ENCODE measurements at regions not wholly inside any gene's neighbourhood (a gene's known extent, or its start where the extent isn't known, plus 50 kb on each side); places are given as distances from the start of the nearest gene placed in this dataset.
"Not testable (repeated sequence)": the region's sequence is repeated elsewhere in the genome, so short reads cannot be mapped to it uniquely, and the experiment has no call there.

GRCh38 chr13:18277372-18277771 lies 904.3 kb downstream of the TUBA3C start:
- DNase-seq; H3K9me3 Mint-ChIP-seq; intact Hi-C loops (cut with micrococcal nuclease); CTCF ChIA-PET; H3K4me3 Mint-ChIP-seq; POLR2A ChIA-PET; H3K27me3 Mint-ChIP-seq; H3K36me3 Mint-ChIP-seq; H3K27ac Mint-ChIP-seq: not testable (repeated sequence)
- H3K4me1 Mint-ChIP-seq (ENCODE audit: low read depth): peaks cover 18% of the 10 kb centered on the region

- H3K9me3 Mint-ChIP-seq; H3K27ac Mint-ChIP-seq; intact Hi-C loops (cut with micrococcal nuclease); POLR2A ChIA-PET; H3K27me3 Mint-ChIP-seq; CTCF ChIA-PET; H3K36me3 Mint-ChIP-seq; DNase-seq; H3K4me3 Mint-ChIP-seq: not testable (repeated sequence)
- H3K4me1 Mint-ChIP-seq (ENCODE audit: low read depth): peaks cover 18% of the 10 kb centered on the region
Observed at GRCh38 chr13:18276280-18276679, 905.3 kb downstream of the TUBA3C start.

DNA sequence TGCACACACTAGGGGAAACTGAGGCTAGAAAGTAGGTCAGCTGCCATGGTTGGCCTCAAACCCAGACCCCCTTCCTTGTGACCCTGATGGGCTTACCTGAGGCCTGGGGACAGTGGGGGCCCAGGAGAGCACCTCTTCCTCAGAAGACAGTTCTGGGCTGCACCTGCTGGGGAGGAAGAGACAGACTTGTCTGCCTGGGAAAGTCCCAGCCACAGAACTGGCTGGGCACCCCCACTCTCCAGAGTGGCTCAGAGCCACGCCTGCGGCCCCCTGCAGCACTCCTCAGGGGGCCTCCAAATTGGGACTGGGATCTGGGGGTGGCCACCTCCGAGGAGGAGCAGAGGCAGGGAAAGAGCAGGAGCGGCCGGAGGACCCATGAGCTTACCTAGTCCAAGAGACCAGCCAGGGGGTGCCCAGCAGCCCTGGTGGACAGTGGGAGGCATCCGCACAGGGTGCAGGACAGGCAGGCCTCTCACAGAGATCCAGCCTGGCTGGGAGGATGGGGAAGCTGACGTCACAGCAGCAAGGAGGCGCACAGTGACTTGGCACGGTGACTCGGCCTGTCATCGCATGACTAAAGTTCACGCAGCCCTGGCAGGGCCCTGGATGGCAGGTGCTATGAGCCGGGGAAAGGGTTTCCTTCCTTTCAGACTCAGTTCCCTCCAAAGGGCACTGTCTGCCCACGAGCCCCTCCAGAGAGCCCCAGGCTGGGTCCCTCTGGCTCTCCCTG lies 907.7 kb downstream of the TUBA3C start:
- H3K4me3 Mint-ChIP-seq; H3K9me3 Mint-ChIP-seq; H3K27ac Mint-ChIP-seq; POLR2A ChIA-PET; CTCF ChIA-PET; H3K27me3 Mint-ChIP-seq; intact Hi-C loops (cut with micrococcal nuclease); H3K36me3 Mint-ChIP-seq; H3K4me1 Mint-ChIP-seq (ENCODE audit: low read depth): not testable (repeated sequence)
- DNase-seq: peak; percentile 17

- DNase-seq; POLR2A ChIA-PET; H3K27me3 Mint-ChIP-seq; H3K4me3 Mint-ChIP-seq; H3K4me1 Mint-ChIP-seq (ENCODE audit: low read depth); H3K36me3 Mint-ChIP-seq; CTCF ChIA-PET; H3K27ac Mint-ChIP-seq; intact Hi-C loops (cut with micrococcal nuclease): not testable (repeated sequence)
- H3K9me3 Mint-ChIP-seq: peaks cover 17% of the 10 kb centered on the region
Observed at GRCh38 chr13:18258801-18259419, 922.7 kb downstream of the TUBA3C start.

- intact Hi-C loops (cut with micrococcal nuclease); H3K4me3 Mint-ChIP-seq; POLR2A ChIA-PET; H3K27ac Mint-ChIP-seq; H3K36me3 Mint-ChIP-seq; H3K4me1 Mint-ChIP-seq (ENCODE audit: low read depth); DNase-seq; CTCF ChIA-PET; H3K27me3 Mint-ChIP-seq: not testable (repeated sequence)
- H3K9me3 Mint-ChIP-seq: peaks cover 19% of the 10 kb centered on the region
Observed at GRCh38 chr13:18257686-18258085, 923.9 kb downstream of the TUBA3C start.

GRCh38 chr13:18252848-18253247 lies 928.8 kb downstream of the TUBA3C start:
- H3K27ac Mint-ChIP-seq; H3K4me3 Mint-ChIP-seq; H3K36me3 Mint-ChIP-seq; POLR2A ChIA-PET; DNase-seq; H3K27me3 Mint-ChIP-seq; intact Hi-C loops (cut with micrococcal nuclease); CTCF ChIA-PET: not testable (repeated sequence)
- Mint-ChIP-seq H3K9me3 (peaks cover 25% of the 10 kb centered on the region), H3K4me1 (ENCODE audit: low read depth) (peaks cover 17% of the 10 kb centered on the region)

- POLR2A ChIA-PET, H3K27me3 Mint-ChIP-seq, CTCF ChIA-PET: not testable (repeated sequence)
Observed at GRCh38 chr13:18248533-18249240, 932.9 kb downstream of the TUBA3C start.

GRCh38 chr13:18240086-18240485 lies 941.5 kb downstream of the TUBA3C start:
- CTCF ChIA-PET; DNase-seq; intact Hi-C loops (cut with micrococcal nuclease); POLR2A ChIA-PET; H3K4me1 Mint-ChIP-seq (ENCODE audit: low read depth); H3K4me3 Mint-ChIP-seq; H3K27ac Mint-ChIP-seq; H3K36me3 Mint-ChIP-seq; H3K27me3 Mint-ChIP-seq: not testable (repeated sequence)
- peaks cover 16% of the 10 kb centered on the region for H3K9me3 Mint-ChIP-seq

More at GRCh38 chr13:18248533-18249240, 932.9 kb downstream of the TUBA3C start:
- H3K4me3 Mint-ChIP-seq; H3K36me3 Mint-ChIP-seq; DNase-seq; intact Hi-C loops (cut with micrococcal nuclease); H3K27ac Mint-ChIP-seq: not testable (repeated sequence)
- Mint-ChIP-seq H3K4me1 (ENCODE audit: low read depth) (peaks cover 20% of the 10 kb centered on the region), H3K9me3 (peaks cover 10% of the 10 kb centered on the region)

- H3K4me1 Mint-ChIP-seq (ENCODE audit: low read depth); H3K27ac Mint-ChIP-seq; CTCF ChIA-PET; H3K36me3 Mint-ChIP-seq; POLR2A ChIA-PET; H3K27me3 Mint-ChIP-seq; H3K4me3 Mint-ChIP-seq; DNase-seq; intact Hi-C loops (cut with micrococcal nuclease): not testable (repeated sequence)
- H3K9me3 Mint-ChIP-seq: peaks cover 19% of the 10 kb centered on the region
Observed at GRCh38 chr13:18238586-18238985, 943.0 kb downstream of the TUBA3C start.

DNA sequence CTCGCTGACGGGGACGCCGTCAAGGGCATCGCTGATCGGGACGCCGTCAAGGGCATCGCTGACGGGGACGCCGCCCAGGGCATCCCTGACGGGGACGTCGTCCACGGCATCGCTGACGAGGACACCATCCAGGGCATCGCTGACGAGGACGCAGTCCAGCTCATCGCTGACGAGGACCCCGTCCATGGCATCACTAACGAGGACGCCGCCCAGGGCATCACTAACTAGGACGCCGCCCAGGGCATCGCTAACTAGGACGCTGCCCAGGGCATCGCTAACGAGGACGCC lies 945.2 kb downstream of the TUBA3C start:
- Mint-ChIP-seq H3K27ac (no peak overlapping the region), H3K27me3 (no peaks in the 10 kb centered on the region), H3K4me3 (no peak overlapping the region), H3K9me3 (peaks cover 19% of the 10 kb centered on the region), H3K4me1 (ENCODE audit: low read depth) (no peaks in the 10 kb centered on the region), H3K36me3 (no peaks in the 10 kb centered on the region)
- ChIA-PET POLR2A (no interaction called here), CTCF (no interaction called here)
- intact Hi-C loops (cut with micrococcal nuclease): no loop called here
- no peak for DNase-seq

DNA sequence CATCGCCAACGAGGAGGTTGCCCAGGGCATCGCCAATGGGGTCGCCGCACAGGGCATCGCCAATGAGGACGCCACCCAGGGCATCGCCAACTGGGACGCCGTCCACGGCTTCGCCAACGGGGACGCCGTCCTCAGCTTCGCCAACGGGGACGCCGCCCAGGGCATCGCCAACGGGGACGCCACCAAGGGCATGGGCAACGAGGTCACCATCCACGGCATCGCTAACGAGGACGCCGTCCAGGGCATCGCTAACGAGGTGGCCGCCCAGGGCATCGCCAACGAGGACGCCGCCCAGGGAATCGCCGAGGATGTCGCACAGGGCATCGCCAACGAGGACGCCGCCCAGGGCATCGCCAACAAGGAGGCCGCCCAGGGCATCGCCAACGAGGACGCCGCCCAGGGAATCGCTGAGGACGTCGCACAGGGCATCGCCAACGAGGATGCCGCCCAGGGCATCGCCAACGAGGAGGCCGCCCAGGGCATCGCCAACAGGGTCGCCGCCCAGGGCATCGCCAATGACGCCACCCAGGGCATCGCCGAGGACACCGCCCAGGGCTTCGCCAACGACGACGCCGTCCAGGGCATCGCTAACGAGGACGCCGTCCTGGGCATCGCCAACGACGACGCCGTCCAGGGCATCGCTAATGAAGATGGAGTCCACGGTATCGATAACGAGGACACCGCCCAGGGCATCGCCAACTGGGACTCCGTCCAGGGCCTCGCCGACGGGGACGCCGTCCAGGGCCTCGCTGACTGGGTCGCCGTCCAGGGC lies 945.7 kb downstream of the TUBA3C start:
- Mint-ChIP-seq H3K27me3 (no peaks in the 10 kb centered on the region), H3K27ac (no peak overlapping the region), H3K9me3 (peaks cover 17% of the 10 kb centered on the region), H3K36me3 (no peaks in the 10 kb centered on the region), H3K4me3 (no peak overlapping the region), H3K4me1 (ENCODE audit: low read depth) (no peaks in the 10 kb centered on the region)
- ChIA-PET CTCF (no interaction called here), POLR2A (no interaction called here)
- no peak for DNase-seq
- intact Hi-C loops (cut with micrococcal nuclease): no loop called here

GRCh38 chr13:18235172-18235571 lies 946.5 kb downstream of the TUBA3C start:
- H3K36me3 Mint-ChIP-seq: no peaks in the 10 kb centered on the region
- H3K9me3 Mint-ChIP-seq: peaks cover 15% of the 10 kb centered on the region
- H3K4me3 Mint-ChIP-seq: no peak overlapping the region
- H3K4me1 Mint-ChIP-seq (ENCODE audit: low read depth): no peaks in the 10 kb centered on the region
- ChIA-PET CTCF (no interaction called here), POLR2A (no interaction called here)
- intact Hi-C loops (cut with micrococcal nuclease): no loop called here
- no peaks in the 10 kb centered on the region for H3K27me3 Mint-ChIP-seq
- no peak overlapping the region for H3K27ac Mint-ChIP-seq
- no peak for DNase-seq

All from activated CD4-positive, alpha-beta memory T cell treated with anti-CD3 and anti-CD28 coated beads for 36 hours (primary cell).